GM12878 (cell line): ENCODE measurements at regions not wholly inside any gene's neighbourhood (a gene's known extent, or its start where the extent isn't known, plus 50 kb on each side); places are given as distances from the start of the nearest gene placed in this dataset.

Experiments
- ATAC-seq: fragments of 200-7000 bp; cut with Tn5 transposase; 3 replicates; pipeline ENCODE4 v1.9.1; 2020; ENCODE audit warnings: mild to moderate bottlenecking, moderate library complexity
- BruUV-seq: library from RNA; stranded (reverse); fragments of 400-500 nt; replicated peaks from 2 replicates; lab custom pipeline; 2021; lab: Mats Ljungman, UMichigan
- CTCF ChIA-PET: fragments of 300-600 bp; sonication (Branson Sonifier 250); formaldehyde crosslinking; extraction: SDS; loops from one replicate; lab custom pipeline; 2021; ENCODE audit warnings: inconsistent platforms; lab: Yijun Ruan, JAX
- POLR2A ChIA-PET: fragments of 350-600 bp; formaldehyde crosslinking; extraction: SDS; loops from one replicate; lab custom pipeline; 2021; ENCODE audit warnings: inconsistent platforms; lab: Charles Lee
- RAD21 ChIA-PET: fragments of 300-600 bp; sonication (Branson Sonifier 250); formaldehyde crosslinking; loops from one replicate; lab custom pipeline; 2023; ENCODE audit warnings: antibody characterized with exemption; ENCODE audit not compliant: unreplicated experiment; lab: Charles Lee
- SMC1A ChIA-PET: fragments of 300-600 bp; sonication (Branson Sonifier 250); formaldehyde crosslinking; loops from one replicate; lab custom pipeline; 2023; ENCODE audit not compliant: unreplicated experiment, uncharacterized antibody; lab: Charles Lee
- DNase-seq: peaks from one replicate; pipeline ENCODE4 v3.0.0-alpha.2; 2011; ENCODE audit warnings: low read depth, low spot score
- FAIRE-seq: peaks from 3 replicates; lab custom pipeline; 2011; peaks lifted over from hg19 to GRCh38; lab: Jason Lieb, UNC
- H2AFZ ChIP-seq: 2 replicates; pipeline ENCODE4 v1.6.0; 2011; ENCODE audit warnings: low read depth, low read length, control low read depth; ENCODE audit not compliant: control insufficient read depth
- H3K27ac ChIP-seq: 2 replicates; pipeline ENCODE4 v1.5.1; 2011; ENCODE audit warnings: control low read depth; ENCODE audit not compliant: control insufficient read depth, insufficient read depth
- H3K27me3 ChIP-seq, 2 experiments: replicated peaks in 1 of 2; 2 replicates each; pipeline versions ENCODE4 v1.6.0 to v1.6.1; 2011; ENCODE audit warnings: low read length in 1 of 2; ENCODE audit not compliant: control insufficient read depth in 2 of 2, insufficient read depth in 2 of 2
- H3K36me3 ChIP-seq, 2 experiments: 2 replicates each; pipeline ENCODE4 v1.5.1; 2011; ENCODE audit warnings: low read length in 1 of 2; ENCODE audit not compliant: control insufficient read depth in 2 of 2, insufficient read depth in 2 of 2
- H3K4me1 ChIP-seq: 2 replicates; pipeline ENCODE4 v1.6.1; 2011; ENCODE audit warnings: mild to moderate bottlenecking, low read length, moderate library complexity, mixed read lengths; ENCODE audit not compliant: control insufficient read depth, insufficient read depth
- H3K4me2 ChIP-seq: 2 replicates; pipeline ENCODE4 v1.6.0; 2011; ENCODE audit warnings: control low read depth; ENCODE audit not compliant: control insufficient read depth, insufficient read depth
- H3K4me3 ChIP-seq: fragments of 200-600 bp; sonication (generic); 2 replicates; pipeline ENCODE4 v1.5.1; 2016
- H3K79me2 ChIP-seq: 2 replicates; pipeline ENCODE4 v1.6.0; 2011; ENCODE audit warnings: low read length; ENCODE audit not compliant: control insufficient read depth, insufficient read depth
- H3K9ac ChIP-seq: 2 replicates; pipeline ENCODE4 v1.8.0; 2011; ENCODE audit warnings: low read length, control low read depth, mixed read lengths; ENCODE audit not compliant: control insufficient read depth, insufficient read depth
- H3K9me3 ChIP-seq: replicated peaks from 3 replicates; pipeline ENCODE4 v1.5.1; 2011; ENCODE audit warnings: mild to moderate bottlenecking, low read length; ENCODE audit not compliant: control insufficient read depth, insufficient read depth
- H4K20me1 ChIP-seq: 2 replicates; pipeline ENCODE4 v1.6.0; 2011; ENCODE audit not compliant: control insufficient read depth, insufficient read depth
- CBX3 ChIP-seq: fragments of 200-600 bp; sonication (generic); IDR thresholded peaks from 2 replicates; pipeline ENCODE4 v1.6.1; 2016; ENCODE audit warnings: low read depth, borderline replicate concordance
- CREM ChIP-seq: IDR thresholded peaks from 2 replicates; pipeline ENCODE4 v1.6.1; 2014; ENCODE audit warnings: antibody characterized with exemption, low read depth
- GATAD2B ChIP-seq: fragments of 450-650 bp; conservative IDR thresholded peaks from 2 replicates; pipeline ENCODE4 v1.6.1; 2017; ENCODE audit warnings: low read depth, mild to moderate bottlenecking, moderate library complexity
- KDM1A ChIP-seq: fragments of 200-600 bp; sonication (generic); IDR thresholded peaks from 2 replicates; pipeline ENCODE4 v1.6.1; 2016; ENCODE audit warnings: borderline replicate concordance
- PAX5 ChIP-seq: IDR thresholded peaks from 2 replicates; pipeline ENCODE4 v1.6.1; 2011; ENCODE audit warnings: low read depth, low read length, borderline replicate concordance
- RB1 ChIP-seq: fragments of 450-650 bp; formaldehyde crosslinking; IDR thresholded peaks from 2 replicates; pipeline ENCODE4 v1.6.1; 2017; ENCODE audit warnings: mild to moderate bottlenecking, borderline replicate concordance
- WGBS: methylation state at CpG from one replicate; pipeline ENCODE4 v1.1.6; 2016; ENCODE audit warnings: low lambda C conversion rate; ENCODE audit not compliant: insufficient replicate concordance, insufficient coverage; ENCODE audit errors: missing lambda C conversion rate; 5-methylcytosine and 5-hydroxymethylcytosine counted together
- in situ Hi-C: fragments of 300-500 bp; cut with MboI; formaldehyde crosslinking; loops from 9 replicates; pipeline ENCODE4 v1.14.3; 2018; ENCODE audit warnings: mixed read lengths
- intact Hi-C: fragments of 100-400 bp; cut with micrococcal nuclease; formaldehyde crosslinking; loops from one replicate; pipeline ENCODE4 v1.14.2; 2022; ENCODE audit not compliant: unreplicated experiment
- TF ChIP-seq, protein P1 (sequence below): fragments of 450-650 bp; IDR thresholded peaks from 2 replicates; pipeline ENCODE4 v1.6.1; 2016; ENCODE audit warnings: mild to moderate bottlenecking
- TF ChIP-seq, protein P2 (sequence below): fragments of 450-650 bp; IDR thresholded peaks from 2 replicates; pipeline ENCODE4 v1.6.1; 2017; ENCODE audit warnings: mild to moderate bottlenecking

GRCh38 chr16:6258056-6258455 is 1074.6 kb upstream of the RBFOX1 start:
- TF ChIP-seq CREM (no peak), GATAD2B (no peak), RB1 (no peak), PAX5 (no peak), KDM1A (no peak), CBX3 (no peak)
- TF ChIP-seq, protein P1, sequence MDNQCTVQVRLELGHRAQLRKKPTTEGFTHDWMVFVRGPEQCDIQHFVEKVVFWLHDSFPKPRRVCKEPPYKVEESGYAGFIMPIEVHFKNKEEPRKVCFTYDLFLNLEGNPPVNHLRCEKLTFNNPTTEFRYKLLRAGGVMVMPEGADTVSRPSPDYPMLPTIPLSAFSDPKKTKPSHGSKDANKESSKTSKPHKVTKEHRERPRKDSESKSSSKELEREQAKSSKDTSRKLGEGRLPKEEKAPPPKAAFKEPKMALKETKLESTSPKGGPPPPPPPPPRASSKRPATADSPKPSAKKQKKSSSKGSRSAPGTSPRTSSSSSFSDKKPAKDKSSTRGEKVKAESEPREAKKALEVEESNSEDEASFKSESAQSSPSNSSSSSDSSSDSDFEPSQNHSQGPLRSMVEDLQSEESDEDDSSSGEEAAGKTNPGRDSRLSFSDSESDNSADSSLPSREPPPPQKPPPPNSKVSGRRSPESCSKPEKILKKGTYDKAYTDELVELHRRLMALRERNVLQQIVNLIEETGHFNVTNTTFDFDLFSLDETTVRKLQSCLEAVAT = no peak
- TF ChIP-seq, protein P2, sequence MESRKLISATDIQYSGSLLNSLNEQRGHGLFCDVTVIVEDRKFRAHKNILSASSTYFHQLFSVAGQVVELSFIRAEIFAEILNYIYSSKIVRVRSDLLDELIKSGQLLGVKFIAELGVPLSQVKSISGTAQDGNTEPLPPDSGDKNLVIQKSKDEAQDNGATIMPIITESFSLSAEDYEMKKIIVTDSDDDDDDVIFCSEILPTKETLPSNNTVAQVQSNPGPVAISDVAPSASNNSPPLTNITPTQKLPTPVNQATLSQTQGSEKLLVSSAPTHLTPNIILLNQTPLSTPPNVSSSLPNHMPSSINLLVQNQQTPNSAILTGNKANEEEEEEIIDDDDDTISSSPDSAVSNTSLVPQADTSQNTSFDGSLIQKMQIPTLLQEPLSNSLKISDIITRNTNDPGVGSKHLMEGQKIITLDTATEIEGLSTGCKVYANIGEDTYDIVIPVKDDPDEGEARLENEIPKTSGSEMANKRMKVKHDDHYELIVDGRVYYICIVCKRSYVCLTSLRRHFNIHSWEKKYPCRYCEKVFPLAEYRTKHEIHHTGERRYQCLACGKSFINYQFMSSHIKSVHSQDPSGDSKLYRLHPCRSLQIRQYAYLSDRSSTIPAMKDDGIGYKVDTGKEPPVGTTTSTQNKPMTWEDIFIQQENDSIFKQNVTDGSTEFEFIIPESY = no peak
- no peaks in the 10 kb centered on the region for H3K27me3 ChIP-seq
- H3K4me1 ChIP-seq = no peaks in the 10 kb centered on the region
- ChIA-PET SMC1A (no interaction called here), RAD21 (no interaction called here), CTCF (no interaction called here), POLR2A (no interaction called here)
- no peak overlapping the region for H2AFZ ChIP-seq
- H3K79me2 ChIP-seq = no peaks in the 10 kb centered on the region
- in situ Hi-C loops = no loop called here
- no peak overlapping the region for H3K9ac ChIP-seq
- intact Hi-C loops = no loop called here
- no peaks in the 10 kb centered on the region for H3K36me3 ChIP-seq
- H3K27ac ChIP-seq = no peak overlapping the region
- BruUV-seq = no TSS peak
- no peak for DNase-seq
- ATAC-seq = no peak
- no peak overlapping the region for H3K4me2 ChIP-seq
- no peaks in the 10 kb centered on the region for H3K9me3 ChIP-seq
- no peak for FAIRE-seq
- no peak overlapping the region for H3K4me3 ChIP-seq
- 34% methylated on average over 3 of the region's 3 CpGs for WGBS
- no peaks in the 10 kb centered on the region for H4K20me1 ChIP-seq
